Chondrocyte (in vitro differentiated cells): ENCODE measurements at regions not wholly inside any gene's neighbourhood (a gene's known extent, or its start where the extent isn't known, plus 50 kb on each side); places are given as distances from the start of the nearest gene placed in this dataset.

Experiments
- DNase-seq: peaks from one replicate; pipeline ENCODE4 v3.0.0; 2021; ENCODE audit warnings: mixed read lengths, low spot score
- H3K27ac Mint-ChIP-seq: one replicate; pipeline ENCODE4 v1.8.0; 2021; ENCODE audit warnings: mild to moderate bottlenecking, moderate library complexity, mixed read lengths; ENCODE audit not compliant: unreplicated experiment
- H3K27me3 Mint-ChIP-seq: 2 replicates; pipeline ENCODE4 v1.8.0; 2021; ENCODE audit warnings: low read depth, mixed read lengths
- H3K36me3 Mint-ChIP-seq: 2 replicates; pipeline ENCODE4 v1.8.0; 2021; ENCODE audit warnings: low read depth, mixed read lengths
- H3K4me1 Mint-ChIP-seq: 2 replicates; pipeline ENCODE4 v1.8.0; 2021; ENCODE audit warnings: low read depth, mild to moderate bottlenecking, mixed read lengths
- H3K4me3 Mint-ChIP-seq: one replicate; pipeline ENCODE4 v1.8.0; 2021; ENCODE audit warnings: mild to moderate bottlenecking, moderate library complexity, mixed read lengths; ENCODE audit not compliant: unreplicated experiment
- H3K9me3 Mint-ChIP-seq: 2 replicates; pipeline ENCODE4 v1.8.0; 2021; ENCODE audit warnings: low read depth, mixed read lengths
- TF ChIP-seq, protein P1 (sequence below): fragments of 200-600 bp; sonication (generic); IDR thresholded peaks from 2 replicates; pipeline ENCODE4 v1.5.0; 2021; ENCODE audit warnings: antibody characterized with exemption, mild to moderate bottlenecking, moderate library complexity

DNA sequence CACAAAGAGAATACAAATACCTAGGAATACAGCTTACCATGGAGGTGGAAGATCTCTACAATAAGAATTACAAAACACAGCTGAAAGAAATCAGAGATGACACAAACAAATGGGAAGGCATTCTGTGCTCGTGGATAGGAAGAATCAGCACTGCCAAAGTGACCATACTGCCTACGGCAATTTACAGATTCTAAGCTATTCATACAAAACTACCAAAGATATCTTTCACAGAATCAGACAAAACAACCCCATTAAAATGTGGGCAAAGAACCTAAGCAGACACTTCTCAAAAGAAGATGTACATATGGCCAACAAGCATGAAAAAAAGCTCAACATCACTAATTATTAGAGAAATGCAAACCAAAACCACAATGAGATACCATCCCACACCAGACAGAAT is 133.2 kb upstream of the SSTR4 start:
- H3K36me3 Mint-ChIP-seq = peaks cover 10% of the 10 kb centered on the region
- no peak overlapping the region for H3K4me3 Mint-ChIP-seq
- H3K4me1 Mint-ChIP-seq = peaks cover 8% of the 10 kb centered on the region
- TF ChIP-seq, protein P1, sequence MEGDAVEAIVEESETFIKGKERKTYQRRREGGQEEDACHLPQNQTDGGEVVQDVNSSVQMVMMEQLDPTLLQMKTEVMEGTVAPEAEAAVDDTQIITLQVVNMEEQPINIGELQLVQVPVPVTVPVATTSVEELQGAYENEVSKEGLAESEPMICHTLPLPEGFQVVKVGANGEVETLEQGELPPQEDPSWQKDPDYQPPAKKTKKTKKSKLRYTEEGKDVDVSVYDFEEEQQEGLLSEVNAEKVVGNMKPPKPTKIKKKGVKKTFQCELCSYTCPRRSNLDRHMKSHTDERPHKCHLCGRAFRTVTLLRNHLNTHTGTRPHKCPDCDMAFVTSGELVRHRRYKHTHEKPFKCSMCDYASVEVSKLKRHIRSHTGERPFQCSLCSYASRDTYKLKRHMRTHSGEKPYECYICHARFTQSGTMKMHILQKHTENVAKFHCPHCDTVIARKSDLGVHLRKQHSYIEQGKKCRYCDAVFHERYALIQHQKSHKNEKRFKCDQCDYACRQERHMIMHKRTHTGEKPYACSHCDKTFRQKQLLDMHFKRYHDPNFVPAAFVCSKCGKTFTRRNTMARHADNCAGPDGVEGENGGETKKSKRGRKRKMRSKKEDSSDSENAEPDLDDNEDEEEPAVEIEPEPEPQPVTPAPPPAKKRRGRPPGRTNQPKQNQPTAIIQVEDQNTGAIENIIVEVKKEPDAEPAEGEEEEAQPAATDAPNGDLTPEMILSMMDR = no peak
- no peak overlapping the region for H3K27ac Mint-ChIP-seq
- H3K27me3 Mint-ChIP-seq = no peaks in the 10 kb centered on the region
- no peak for DNase-seq
- peaks cover 22% of the 10 kb centered on the region for H3K9me3 Mint-ChIP-seq

DNA sequence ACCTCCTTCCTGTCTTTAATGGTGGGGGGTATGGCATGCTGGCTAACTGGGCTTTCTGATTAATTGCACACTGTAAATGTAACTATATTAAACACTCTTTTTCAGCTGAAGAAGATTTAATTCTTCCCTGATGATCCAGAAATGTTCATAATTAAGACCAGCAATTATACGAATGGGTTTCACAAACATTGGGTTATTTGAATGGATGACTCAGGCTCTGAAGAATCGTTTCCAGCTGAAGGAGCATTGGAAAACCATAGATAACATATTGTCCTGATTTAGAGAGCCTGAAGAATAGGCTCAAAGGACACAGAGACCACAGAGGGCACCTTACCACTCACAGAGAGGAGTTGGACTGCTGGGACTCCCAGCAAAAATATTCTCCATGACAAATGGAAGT is 130.7 kb upstream of the SSTR4 start:
- Mint-ChIP-seq H3K27ac (no peak overlapping the region), H3K27me3 (no peaks in the 10 kb centered on the region), H3K4me3 (no peak overlapping the region), H3K9me3 (peaks cover 22% of the 10 kb centered on the region), H3K4me1 (peaks cover 8% of the 10 kb centered on the region), H3K36me3 (peaks cover 10% of the 10 kb centered on the region)
- TF ChIP-seq, protein P1 = no peak
- DNase-seq = no peak

DNA sequence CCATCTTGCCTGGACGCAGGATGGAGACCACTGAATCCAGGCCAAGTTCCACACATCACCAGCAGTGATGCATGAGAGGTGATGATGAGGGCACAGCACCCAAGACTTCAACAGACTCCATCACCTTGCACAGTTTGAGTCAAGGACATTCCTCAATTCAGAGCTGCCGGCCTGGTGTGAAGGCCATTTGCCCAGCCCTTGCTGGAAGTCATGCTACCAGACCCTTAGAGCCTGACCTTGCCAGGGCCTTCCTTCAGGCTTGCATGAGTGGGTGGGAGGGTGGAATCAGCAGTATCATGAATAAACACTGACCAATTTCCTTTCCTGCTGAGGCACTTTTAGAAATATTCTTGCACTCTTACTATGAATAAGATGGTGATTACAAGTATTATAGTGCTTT is 130.2 kb upstream of the SSTR4 start:
- no peak for DNase-seq
- Mint-ChIP-seq H3K9me3 (peaks cover 22% of the 10 kb centered on the region), H3K4me3 (no peak overlapping the region), H3K27ac (no peak overlapping the region), H3K4me1 (peaks cover 8% of the 10 kb centered on the region), H3K27me3 (no peaks in the 10 kb centered on the region), H3K36me3 (peaks cover 10% of the 10 kb centered on the region)
- TF ChIP-seq, protein P1 = no peak

DNA sequence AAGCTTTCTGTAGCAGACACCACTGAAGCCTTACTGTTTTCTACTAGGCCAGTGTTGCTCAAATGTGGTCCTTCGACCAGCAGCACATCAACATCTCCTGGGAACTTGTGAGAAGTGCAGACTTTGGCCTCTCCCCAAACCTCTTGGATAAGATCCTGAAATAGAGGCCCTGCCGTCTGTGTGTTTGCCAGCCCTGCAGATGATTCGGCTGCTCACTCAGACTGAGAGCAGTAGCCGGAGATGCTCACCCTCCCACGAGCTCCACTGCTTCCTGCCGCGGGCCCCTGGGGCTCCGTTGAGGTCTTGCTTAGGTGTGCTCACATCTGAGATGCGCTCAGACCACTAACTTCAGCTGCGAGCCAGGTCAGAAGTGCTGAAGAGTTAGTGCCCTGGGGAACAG is 129.5 kb upstream of the SSTR4 start:
- DNase-seq = no peak
- no peaks in the 10 kb centered on the region for H3K27me3 Mint-ChIP-seq
- no peak overlapping the region for H3K27ac Mint-ChIP-seq
- H3K4me1 Mint-ChIP-seq = peaks cover 8% of the 10 kb centered on the region
- TF ChIP-seq, protein P1 = no peak
- H3K9me3 Mint-ChIP-seq = peaks cover 14% of the 10 kb centered on the region
- no peak overlapping the region for H3K4me3 Mint-ChIP-seq
- H3K36me3 Mint-ChIP-seq = peaks cover 7% of the 10 kb centered on the region

DNA sequence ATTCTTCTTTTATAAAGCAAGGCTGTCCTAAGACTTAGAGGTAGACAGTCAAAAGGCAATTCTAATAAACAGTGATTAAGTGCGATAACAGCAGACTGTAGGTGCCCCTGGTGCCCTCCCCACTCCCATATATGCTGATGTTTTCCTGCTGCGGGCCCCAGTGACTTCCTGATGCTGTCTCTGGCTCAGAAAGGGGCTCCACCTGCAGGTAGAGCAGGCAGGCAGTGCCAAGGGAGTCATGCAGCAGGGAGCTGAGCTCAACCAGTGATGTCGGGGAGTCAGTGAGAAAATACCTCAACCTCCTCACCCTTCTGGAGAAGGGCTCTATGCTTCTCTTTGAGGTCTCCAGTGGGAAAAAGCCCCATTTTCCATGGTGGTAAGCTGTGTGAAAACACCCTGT is 126.7 kb upstream of the SSTR4 start:
- Mint-ChIP-seq H3K9me3 (peaks cover 7% of the 10 kb centered on the region), H3K27ac (no peak overlapping the region), H3K36me3 (no peaks in the 10 kb centered on the region), H3K4me3 (no peak overlapping the region), H3K4me1 (peaks cover 8% of the 10 kb centered on the region), H3K27me3 (no peaks in the 10 kb centered on the region)
- no peak for DNase-seq
- TF ChIP-seq, protein P1 = no peak
